ENCODE measurements at regions not wholly inside any gene's neighbourhood (a gene's known extent, or its start where the extent isn't known, plus 50 kb on each side); places are given as distances from the start of the nearest gene placed in this dataset.
"Not testable (repeated sequence)": the region's sequence is repeated elsewhere in the genome, so short reads cannot be mapped to it uniquely, and the experiment has no call there.

- TF ChIP-seq CTCF (IDR thresholded peaks at IDR 0.05) (no peak), POLR2A (IDR thresholded peaks at IDR 0.05) (no peak)
- Histone ChIP-seq H3K4me1 (no peaks in the 10 kb centered on the region), H3K4me3 (no peak overlapping the region), H3K9me3 (peaks cover 0 to 20% (median 3%) of the 10 kb centered on the region in 3 donors), H3K36me3 (replicated peaks in 1 of 2; ENCODE audit: insufficient read depth in 1 of 2, low read depth in 2 of 2) (no peaks in the 10 kb centered on the region), H3K27ac (no peak overlapping the region), H3K27me3 (no peaks in the 10 kb centered on the region)
- no peak for ATAC-seq
- intact Hi-C loops (cut with DNase I), result no loop called here
- no peak for DNase-seq
- WGBS, 2 donors, result 63 to 75% methylated on average over 4 of the region's 4 CpGs
These were observed 546.0 kb upstream of the NR2F2 start for GRCh38 chr15:95784508-95784907.

- H3K4me3 ChIP-seq; H3K27ac ChIP-seq; intact Hi-C loops (cut with DNase I); ATAC-seq; H3K27me3 ChIP-seq; H3K36me3 ChIP-seq (replicated peaks in 1 of 2; ENCODE audit: insufficient read depth in 1 of 2, low read depth in 2 of 2); H3K4me1 ChIP-seq; DNase-seq: not testable (repeated sequence)
- H3K9me3 ChIP-seq, result peaks cover 0 to 20% (median 3%) of the 10 kb centered on the region in 3 donors
- 28 to 34% methylated on average over 2 of the region's 2 CpGs for WGBS, 2 donors
These were observed 545.2 kb upstream of the NR2F2 start for GRCh38 chr15:95785276-95785675.

GRCh38 chr15:95793231-95793630 lies 537.3 kb upstream of the NR2F2 start:
- no peak for TF ChIP-seq POLR2A (IDR thresholded peaks at IDR 0.05)
- TF ChIP-seq CTCF (IDR thresholded peaks at IDR 0.05), result no peak
- Histone ChIP-seq H3K4me3 (no peak overlapping the region), H3K9me3 (no peaks in the 10 kb centered on the region), H3K4me1 (no peaks in the 10 kb centered on the region), H3K27me3 (no peaks in the 10 kb centered on the region), H3K36me3 (replicated peaks in 1 of 2; ENCODE audit: insufficient read depth in 1 of 2, low read depth in 2 of 2) (no peaks in the 10 kb centered on the region), H3K27ac (no peak overlapping the region)
- 61 to 77% methylated on average over 2 of the region's 2 CpGs for WGBS, 2 donors
- ATAC-seq, result no peak
- DNase-seq, result no peak
- intact Hi-C loops (cut with DNase I), result no loop called here

GRCh38 chr15:95795386-95795785 lies 535.1 kb upstream of the NR2F2 start:
- Histone ChIP-seq H3K27ac (no peak overlapping the region), H3K36me3 (replicated peaks in 1 of 2; ENCODE audit: insufficient read depth in 1 of 2, low read depth in 2 of 2) (no peaks in the 10 kb centered on the region), H3K4me3 (no peak overlapping the region), H3K9me3 (no peaks in the 10 kb centered on the region), H3K27me3 (no peaks in the 10 kb centered on the region), H3K4me1 (no peaks in the 10 kb centered on the region)
- DNase-seq (no peak), ATAC-seq (no peak)
- TF ChIP-seq POLR2A (IDR thresholded peaks at IDR 0.05) (no peak), CTCF (IDR thresholded peaks at IDR 0.05) (no peak)
- WGBS, 2 donors, result 48 to 55% methylated on average over 1 of the region's 1 CpG
- intact Hi-C loops (cut with DNase I), result no loop called here

GRCh38 chr15:95799286-95800200 lies 531.0 kb upstream of the NR2F2 start:
- intact Hi-C loops (cut with DNase I), result no loop called here
- no peaks in the 10 kb centered on the region for H3K9me3 ChIP-seq
- TF ChIP-seq POLR2A (IDR thresholded peaks at IDR 0.05), result no peak
- no peak for TF ChIP-seq CTCF (IDR thresholded peaks at IDR 0.05)
- H3K4me1 ChIP-seq, result no peaks in the 10 kb centered on the region
- DNase-seq (no peak), ATAC-seq (no peak)
- no peak overlapping the region for H3K27ac ChIP-seq
- no peak overlapping the region for H3K4me3 ChIP-seq
- no peaks in the 10 kb centered on the region for H3K36me3 ChIP-seq (replicated peaks in 1 of 2; ENCODE audit: insufficient read depth in 1 of 2, low read depth in 2 of 2)
- H3K27me3 ChIP-seq, result no peaks in the 10 kb centered on the region
- WGBS, 2 donors, result 68 to 76% methylated on average over 12 of the region's 12 CpGs

Data from body of pancreas (tissue), 4 donors.